H1 (cell line): ENCODE measurements at regions not wholly inside any gene's neighbourhood (a gene's known extent, or its start where the extent isn't known, plus 50 kb on each side); places are given as distances from the start of the nearest gene placed in this dataset.

ENCODE experiments used
- CTCF ChIA-PET: fragments of 300-600 bp; sonication (Branson Sonifier 250); formaldehyde crosslinking; loops from one replicate; lab custom pipeline; 2021; ENCODE audit not compliant: partially characterized antibody; lab: Charles Lee
- POLR2A ChIA-PET: fragments of 300-600 bp; sonication (Branson Sonifier 250); formaldehyde crosslinking; loops from one replicate; lab custom pipeline; 2021; ENCODE audit warnings: inconsistent platforms; ENCODE audit not compliant: partially characterized antibody; lab: Charles Lee
- DNase-seq, 2 experiments: peaks; one replicate each; pipeline versions ENCODE4 v3.0.0 to v3.0.0-alpha.2; 2010 to 2022; ENCODE audit warnings: low spot score in 2 of 2, low read depth in 1 of 2, mixed read lengths in 1 of 2
- FAIRE-seq: peaks from 2 replicates; lab custom pipeline; 2011; peaks lifted over from hg19 to GRCh38; lab: Jason Lieb, UNC
- H2AFZ ChIP-seq: 2 replicates; pipeline ENCODE4 v1.8.1; 2012; ENCODE audit warnings: low read length, inconsistent platforms
- H2AK5ac ChIP-seq: 2 replicates; pipeline ENCODE4 v1.6.1; 2013; ENCODE audit warnings: low read depth, low read length
- H2BK120ac ChIP-seq: replicated peaks from 2 replicates; pipeline ENCODE3; 2013; ENCODE audit warnings: low read depth, low read length, inconsistent platforms
- H2BK12ac ChIP-seq: 2 replicates; pipeline ENCODE4 v1.6.1; 2013; ENCODE audit warnings: low read depth, low read length
- H2BK15ac ChIP-seq: 2 replicates; pipeline ENCODE4 v1.6.1; 2013; ENCODE audit warnings: low read length
- H2BK20ac ChIP-seq: 2 replicates; pipeline ENCODE4 v1.6.1; 2013; ENCODE audit warnings: low read length
- H2BK5ac ChIP-seq: 2 replicates; pipeline ENCODE4 v1.6.1; 2013; ENCODE audit warnings: low read depth, low read length
- H3K14ac ChIP-seq: 2 replicates; pipeline ENCODE4 v1.6.1; 2013; ENCODE audit warnings: inconsistent platforms; ENCODE audit not compliant: insufficient read length
- H3K18ac ChIP-seq: 2 replicates; pipeline ENCODE4 v1.6.1; 2013; ENCODE audit warnings: low read length; ENCODE audit errors: extremely low read depth
- H3K23ac ChIP-seq: 2 replicates; pipeline ENCODE4 v1.6.1; 2013; ENCODE audit warnings: inconsistent platforms; ENCODE audit not compliant: insufficient read length
- H3K23me2 ChIP-seq: 2 replicates; pipeline ENCODE4 v1.6.1; 2013; ENCODE audit warnings: low read depth, low read length
- H3K27ac ChIP-seq: 2 replicates; pipeline ENCODE4 v1.6.1; 2011; ENCODE audit warnings: low read depth, low read length, inconsistent platforms
- H3K27me3 ChIP-seq, 4 experiments: replicated peaks in 1 of 4; 1 replicate in 1 of 4; 2 replicates in 3 of 4; pipeline versions ENCODE4 v1.6.1 to v1.8.1; 2011 to 2013; ENCODE audit warnings: low read length in 3 of 4, mild to moderate bottlenecking in 3 of 4, inconsistent platforms in 2 of 4, mixed read lengths in 2 of 4, moderate library complexity in 1 of 4; ENCODE audit not compliant: control insufficient read depth in 3 of 4, insufficient read depth in 3 of 4; ENCODE audit errors: extremely low read depth in 1 of 4
- H3K36me3 ChIP-seq, 4 experiments: 2 replicates each; pipeline versions ENCODE4 v1.6.1 to v1.8.1; 2011 to 2013; ENCODE audit warnings: mild to moderate bottlenecking in 4 of 4, low read length in 3 of 4, moderate library complexity in 2 of 4, control low read depth in 1 of 4, inconsistent platforms in 1 of 4; ENCODE audit not compliant: insufficient read depth in 4 of 4, control insufficient read depth in 2 of 4
- H3K4ac ChIP-seq: replicated peaks from 2 replicates; pipeline ENCODE3; 2013; ENCODE audit warnings: low read length, low read depth, mixed read lengths, inconsistent platforms; ENCODE audit not compliant: insufficient read length
- H3K4me1 ChIP-seq, 4 experiments: replicated peaks in 1 of 4; 1 replicate in 1 of 4; 2 replicates in 3 of 4; pipeline versions ENCODE4 v1.6.1 to v1.8.1; 2011 to 2013; ENCODE audit warnings: low read length in 3 of 4, inconsistent platforms in 2 of 4, mixed read lengths in 1 of 4; ENCODE audit not compliant: insufficient read depth in 4 of 4, control insufficient read depth in 3 of 4
- H3K4me2 ChIP-seq, 2 experiments: 2 replicates each; pipeline versions ENCODE4 v1.6.1 to v1.8.1; 2011 to 2013; ENCODE audit warnings: low read depth in 2 of 2, low read length in 2 of 2, control low read depth in 1 of 2, inconsistent platforms in 1 of 2, mild to moderate bottlenecking in 1 of 2; ENCODE audit not compliant: insufficient read depth in 1 of 2
- H3K4me3 ChIP-seq, 4 experiments: fragments of 200-600, 300-600 bp in 1 of 4; sonication (generic), shearing (Covaris generic), sonication (Bioruptor Twin) in 1 of 4; 2 replicates each; pipeline versions ENCODE4 v1.5.1 to v1.8.1; 2011 to 2016; ENCODE audit warnings: low read length in 4 of 4, low read depth in 3 of 4, control low read depth in 2 of 4, inconsistent platforms in 2 of 4, mild to moderate bottlenecking in 2 of 4, mixed read lengths in 1 of 4, moderate library complexity in 1 of 4; ENCODE audit not compliant: insufficient read depth in 2 of 4; ENCODE audit errors: extremely low read depth in 1 of 4
- H3K56ac ChIP-seq: replicated peaks from 2 replicates; pipeline ENCODE3; 2013; ENCODE audit warnings: low read depth, mild to moderate bottlenecking, mixed read lengths, low read length, inconsistent platforms; ENCODE audit not compliant: insufficient read length
- H3K79me1 ChIP-seq: 2 replicates; pipeline ENCODE4 v1.6.1; 2013; ENCODE audit warnings: low read depth, low read length, control low read depth
- H3K79me2 ChIP-seq, 2 experiments: 2 replicates each; pipeline versions ENCODE4 v1.6.1 to v1.8.1; 2012 to 2013; ENCODE audit warnings: low read length in 2 of 2, mild to moderate bottlenecking in 2 of 2, inconsistent platforms in 1 of 2; ENCODE audit not compliant: insufficient read depth in 2 of 2, control insufficient read depth in 1 of 2
- H3K9ac ChIP-seq, 4 experiments: replicated peaks in 1 of 4; 1 replicate in 1 of 4; 2 replicates in 3 of 4; pipeline versions ENCODE4 v1.6.1 to v1.8.1; 2011 to 2013; ENCODE audit warnings: low read depth in 3 of 4, low read length in 3 of 4, control low read depth in 2 of 4, mild to moderate bottlenecking in 2 of 4, moderate library complexity in 2 of 4, inconsistent platforms in 1 of 4; ENCODE audit errors: extremely low read depth in 1 of 4
- H3K9me3 ChIP-seq, 2 experiments: 2 replicates each; pipeline versions ENCODE4 v1.6.1 to v1.8.1; 2012 to 2013; ENCODE audit warnings: mild to moderate bottlenecking in 2 of 2, moderate library complexity in 2 of 2, control low read depth in 1 of 2, inconsistent platforms in 1 of 2, low read depth in 1 of 2, low read length in 1 of 2, mixed read lengths in 1 of 2; ENCODE audit not compliant: insufficient read depth in 2 of 2
- H4K20me1 ChIP-seq, 2 experiments: replicated peaks in 1 of 2; 2 replicates each; pipeline versions ENCODE3 to v1.8.1; 2011 to 2013; ENCODE audit warnings: inconsistent platforms in 2 of 2, low read length in 2 of 2, mild to moderate bottlenecking in 1 of 2; ENCODE audit not compliant: insufficient read depth in 2 of 2, control insufficient read depth in 1 of 2
- H4K5ac ChIP-seq: 2 replicates; pipeline ENCODE4 v1.6.1; 2013; ENCODE audit warnings: low read length, low read depth, mixed read lengths, inconsistent platforms; ENCODE audit not compliant: insufficient read length
- H4K8ac ChIP-seq: 2 replicates; pipeline ENCODE4 v1.8.0; 2013; ENCODE audit warnings: mild to moderate bottlenecking, moderate library complexity, low read length, inconsistent platforms; ENCODE audit not compliant: insufficient read depth; ENCODE audit errors: extremely low read depth
- H4K91ac ChIP-seq: replicated peaks from 2 replicates; pipeline ENCODE3; 2013; ENCODE audit warnings: low read length, mixed read lengths, inconsistent platforms; ENCODE audit not compliant: insufficient read length
- POLR2AphosphoS5 ChIP-seq: IDR thresholded peaks from 2 replicates; pipeline ENCODE4 v1.6.1; 2011; ENCODE audit warnings: low read depth, low read length
- POU5F1 ChIP-seq: IDR thresholded peaks from 2 replicates; pipeline ENCODE4 v1.6.1; 2011; ENCODE audit warnings: low read depth, mild to moderate bottlenecking, low read length, moderate library complexity
- RFX5 ChIP-seq: IDR thresholded peaks from 2 replicates; pipeline ENCODE4 v1.6.1; 2011; ENCODE audit warnings: low read depth, low read length, improper control_type of control experiment, borderline replicate concordance
- SIRT6 ChIP-seq: IDR thresholded peaks from one replicate; pipeline ENCODE4 v1.7.1; 2012; ENCODE audit warnings: low read length, inconsistent platforms
- SP2 ChIP-seq: IDR thresholded peaks from 2 replicates; pipeline ENCODE4 v1.6.1; 2012; ENCODE audit warnings: mild to moderate bottlenecking, low read length, inconsistent platforms
- ZNF274 ChIP-seq: IDR thresholded peaks from 2 replicates; pipeline ENCODE4 v1.7.0; 2012; ENCODE audit warnings: low read length, borderline replicate concordance; ENCODE audit errors: extremely low read depth
- WGBS, 2 experiments: shearing (Covaris generic) in 1 of 2; methylation state at CpG; one replicate each; pipeline versions ENCODE4 v1.1.6 to v1.1.7; 2013 to 2015; ENCODE audit warnings: low lambda C conversion rate in 2 of 2, mixed read lengths in 2 of 2, inconsistent platforms in 1 of 2, low coverage in 1 of 2, missing lambda C conversion rate in 1 of 2; ENCODE audit not compliant: insufficient replicate concordance in 2 of 2, insufficient coverage in 1 of 2, insufficient read length in 1 of 2; ENCODE audit errors: extremely low coverage in 1 of 2, missing lambda C conversion rate in 1 of 2; 5-methylcytosine and 5-hydroxymethylcytosine counted together

DNA sequence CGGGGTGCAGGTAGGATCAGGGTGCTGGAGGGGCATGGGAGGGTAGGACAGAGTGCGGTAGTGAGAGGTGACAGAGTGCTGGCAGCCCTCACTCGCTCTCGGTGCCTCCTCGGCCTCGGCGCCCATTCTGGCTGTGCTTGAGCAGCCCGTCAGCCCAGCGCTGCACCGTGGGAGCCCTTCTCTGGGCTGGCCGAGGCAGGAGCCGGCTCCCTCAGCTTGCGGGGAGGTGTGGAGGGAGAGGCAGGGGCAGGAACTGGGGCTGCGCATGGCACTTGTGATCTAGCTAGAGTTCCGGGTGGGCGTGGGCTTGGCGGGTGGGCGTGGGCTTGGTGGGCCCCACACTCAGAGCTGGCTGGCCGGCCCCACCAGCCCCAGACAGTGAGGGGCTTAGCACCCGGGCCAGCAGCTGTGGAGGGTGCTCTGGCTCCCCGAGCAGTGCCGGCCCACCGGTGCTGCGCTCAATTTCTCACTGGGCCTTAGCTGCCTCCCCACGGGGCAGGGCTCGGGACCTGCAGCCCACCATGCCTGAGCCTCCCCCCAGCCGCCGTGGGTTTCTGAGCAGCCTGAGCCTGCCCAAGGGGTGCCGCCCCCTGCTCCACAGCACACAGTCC lies 112.8 kb upstream of the DUSP22 start:
- H2BK15ac ChIP-seq = no peak overlapping the region
- no peak overlapping the region for H2AFZ ChIP-seq
- no peak overlapping the region for H2BK120ac ChIP-seq
- DNase-seq (no peak), FAIRE-seq (no peak)
- ChIA-PET POLR2A (no interaction called here), CTCF (interaction anchor here (1.3 to 2.3 kb wide), 4 partner anchors 9 to 31 kb away, joined by 4 to 12 read pairs (median 6); no protein-coding TSS in a partner anchor)
- H3K79me2 ChIP-seq = no peaks in the 10 kb centered on the region
- no peak overlapping the region for H3K56ac ChIP-seq
- no peak overlapping the region for H3K4me2 ChIP-seq
- no peaks in the 10 kb centered on the region for H4K20me1 ChIP-seq
- no peak overlapping the region for H4K5ac ChIP-seq
- no peak overlapping the region for H3K18ac ChIP-seq
- H3K36me3 ChIP-seq = no peaks in the 10 kb centered on the region
- no peak overlapping the region for H3K9ac ChIP-seq
- H3K27ac ChIP-seq = no peak overlapping the region
- H4K91ac ChIP-seq = no peak overlapping the region
- H3K27me3 ChIP-seq = no peaks in the 10 kb centered on the region; a peak in 1 of 7 replicates
- H3K14ac ChIP-seq = no peak overlapping the region
- H3K4ac ChIP-seq = no peak overlapping the region
- no peak overlapping the region for H2BK5ac ChIP-seq
- H3K79me1 ChIP-seq = no peaks in the 10 kb centered on the region
- WGBS, 2 experiments = 88% methylated on average over 17 of the region's 29 CpGs; no CpG with 5 or more reads in 1 of the 2 experiments
- no peak overlapping the region for H2BK12ac ChIP-seq
- H4K8ac ChIP-seq = no peak overlapping the region
- no peak overlapping the region for H3K4me3 ChIP-seq
- H3K4me1 ChIP-seq = no peaks in the 10 kb centered on the region; a peak in 1 of 7 replicates
- no peak overlapping the region for H3K23ac ChIP-seq
- H2BK20ac ChIP-seq = no peak overlapping the region
- no peak overlapping the region for H2AK5ac ChIP-seq
- TF ChIP-seq POU5F1 (no peak), ZNF274 (no peak), SIRT6 (no peak), POLR2AphosphoS5 (no peak), SP2 (no peak), RFX5 (no peak)
- H3K23me2 ChIP-seq = no peaks in the 10 kb centered on the region
- H3K9me3 ChIP-seq = peaks cover 0 to 19% of the 10 kb centered on the region in 2 experiments; a peak in 2 of 4 replicates
